GM10266 (cell line): ENCODE measurements at regions not wholly inside any gene's neighbourhood (a gene's known extent, or its start where the extent isn't known, plus 50 kb on each side); places are given as distances from the start of the nearest gene placed in this dataset.
"Not testable (repeated sequence)": the region's sequence is repeated elsewhere in the genome, so short reads cannot be mapped to it uniquely, and the experiment has no call there.

Experiments
- DNase-seq: peaks from one replicate; pipeline ENCODE4 v3.0.0; 2012; ENCODE audit errors: extremely low spot score
- CTCF ChIP-seq: IDR thresholded peaks from 2 replicates; pipeline ENCODE4 v1.5.1; 2012; ENCODE audit warnings: mild to moderate bottlenecking, low read depth; ENCODE audit not compliant: control insufficient read depth, insufficient read depth; ENCODE audit errors: missing control alignments

- no peak for DNase-seq
- TF ChIP-seq CTCF = no peak
Observed at GRCh38 chr10:126754966-126755365, 84.5 kb upstream of the C10orf90 start.

- no peak for DNase-seq
- TF ChIP-seq CTCF = no peak
Observed at GRCh38 chr10:126758867-126759266, 88.4 kb upstream of the C10orf90 start.

- no peak for DNase-seq
- no peak for TF ChIP-seq CTCF
Observed at GRCh38 chr10:126759531-126759930, 89.0 kb upstream of the C10orf90 start.

GRCh38 chr10:126766646-126767045 is 96.2 kb upstream of the C10orf90 start:
- not testable (repeated sequence) for DNase-seq

GRCh38 chr10:126770809-126771208 is 100.3 kb upstream of the C10orf90 start:
- TF ChIP-seq CTCF = no peak
- DNase-seq = no peak

DNA sequence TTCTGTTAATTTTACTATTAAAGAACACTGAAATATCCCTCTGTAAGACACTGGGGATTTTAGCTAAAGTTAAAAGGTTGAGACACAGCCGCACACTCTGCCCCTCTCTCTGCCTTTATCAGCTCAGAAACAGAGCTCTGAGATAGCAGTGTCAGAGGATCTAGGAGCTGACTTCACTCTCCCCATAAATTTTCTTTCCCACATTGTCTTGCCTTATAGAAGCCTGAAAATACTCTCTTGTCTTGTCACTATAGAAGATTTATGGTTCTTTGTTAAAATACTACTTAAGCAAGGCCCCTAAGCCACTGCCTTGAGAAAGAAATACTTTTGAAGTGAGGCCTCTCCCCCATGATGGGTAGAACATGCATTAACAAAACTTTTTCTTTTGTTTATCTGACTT is 105.7 kb upstream of the C10orf90 start:
- TF ChIP-seq CTCF = no peak
- no peak for DNase-seq

GRCh38 chr10:126777714-126778113 is 107.2 kb upstream of the C10orf90 start:
- TF ChIP-seq CTCF = no peak
- no peak for DNase-seq

GRCh38 chr10:126781450-126782216 is 111.1 kb upstream of the C10orf90 start:
- no peak for TF ChIP-seq CTCF
- DNase-seq = no peak
